Endothelial cell of umbilical vein (primary cell): ENCODE measurements at regions not wholly inside any gene's neighbourhood (a gene's known extent, or its start where the extent isn't known, plus 50 kb on each side); places are given as distances from the start of the nearest gene placed in this dataset.

Experiments
- CTCF ChIP-seq, 2 donors: IDR thresholded peaks; 1 replicate in 1 of 2; 2 replicates in 1 of 2; pipeline ENCODE4 v1.5.1; 2011; ENCODE audit warnings: low read length in 2 of 2, mild to moderate bottlenecking in 2 of 2, moderate library complexity in 2 of 2, control low read depth in 1 of 2, inconsistent platforms in 1 of 2, low read depth in 1 of 2; ENCODE audit not compliant: insufficient read depth in 1 of 2; ENCODE audit errors: extremely low read depth in 1 of 2
- EZH2 ChIP-seq: IDR thresholded peaks from 2 replicates; pipeline ENCODE4 v1.6.1; 2012; ENCODE audit warnings: borderline replicate concordance, low read depth, mild to moderate bottlenecking, moderate library complexity, low read length, inconsistent platforms; ENCODE audit not compliant: severe bottlenecking
- JUN ChIP-seq: IDR thresholded peaks from 2 replicates; pipeline ENCODE4 v1.6.1; 2011; ENCODE audit warnings: borderline replicate concordance, low read depth; ENCODE audit not compliant: insufficient read length, insufficient read depth
- POLR2A ChIP-seq: IDR thresholded peaks from 2 replicates; pipeline ENCODE4 v1.6.1; 2012; ENCODE audit warnings: low read depth, mild to moderate bottlenecking, control low read depth, low read length
- POLR2AphosphoS5 ChIP-seq: IDR thresholded peaks from 2 replicates; pipeline ENCODE4 v1.6.1; 2012; ENCODE audit warnings: low read depth, mild to moderate bottlenecking, control low read depth, low read length, moderate library complexity; ENCODE audit not compliant: insufficient read depth

- TF ChIP-seq EZH2 (no peak), POLR2AphosphoS5 (no peak), POLR2A (no peak), CTCF (IDR thresholded peaks at IDR 0.05; ENCODE audit: extremely low read depth in 1 of 2, insufficient read depth in 1 of 2, low read depth in 1 of 2, low read length in 2 of 2) (no peak), JUN (no peak)
These were observed 99.2 kb upstream of the GNAQ start for GRCh38 chr9:78130853-78131252.
